ENCODE measurements at regions not wholly inside any gene's neighbourhood (a gene's known extent, or its start where the extent isn't known, plus 50 kb on each side); places are given as distances from the start of the nearest gene placed in this dataset.

- TF ChIP-seq, protein P1, sequence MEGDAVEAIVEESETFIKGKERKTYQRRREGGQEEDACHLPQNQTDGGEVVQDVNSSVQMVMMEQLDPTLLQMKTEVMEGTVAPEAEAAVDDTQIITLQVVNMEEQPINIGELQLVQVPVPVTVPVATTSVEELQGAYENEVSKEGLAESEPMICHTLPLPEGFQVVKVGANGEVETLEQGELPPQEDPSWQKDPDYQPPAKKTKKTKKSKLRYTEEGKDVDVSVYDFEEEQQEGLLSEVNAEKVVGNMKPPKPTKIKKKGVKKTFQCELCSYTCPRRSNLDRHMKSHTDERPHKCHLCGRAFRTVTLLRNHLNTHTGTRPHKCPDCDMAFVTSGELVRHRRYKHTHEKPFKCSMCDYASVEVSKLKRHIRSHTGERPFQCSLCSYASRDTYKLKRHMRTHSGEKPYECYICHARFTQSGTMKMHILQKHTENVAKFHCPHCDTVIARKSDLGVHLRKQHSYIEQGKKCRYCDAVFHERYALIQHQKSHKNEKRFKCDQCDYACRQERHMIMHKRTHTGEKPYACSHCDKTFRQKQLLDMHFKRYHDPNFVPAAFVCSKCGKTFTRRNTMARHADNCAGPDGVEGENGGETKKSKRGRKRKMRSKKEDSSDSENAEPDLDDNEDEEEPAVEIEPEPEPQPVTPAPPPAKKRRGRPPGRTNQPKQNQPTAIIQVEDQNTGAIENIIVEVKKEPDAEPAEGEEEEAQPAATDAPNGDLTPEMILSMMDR (IDR thresholded peaks at IDR 0.05; ENCODE audit: low read depth, low read length, missing control alignments), result no peak
- in situ Hi-C loops (cut with HindIII; ENCODE audit: low sequenced_read_pairs), result no loop called here
- no peak overlapping the region for H3K4me3 ChIP-seq (ENCODE audit: low read depth, low read length)
- no peak for DNase-seq (ENCODE audit: low read depth)
Measured at GRCh38 chr4:43512253-43512652, 619.7 kb downstream of the GRXCR1 start.

DNA sequence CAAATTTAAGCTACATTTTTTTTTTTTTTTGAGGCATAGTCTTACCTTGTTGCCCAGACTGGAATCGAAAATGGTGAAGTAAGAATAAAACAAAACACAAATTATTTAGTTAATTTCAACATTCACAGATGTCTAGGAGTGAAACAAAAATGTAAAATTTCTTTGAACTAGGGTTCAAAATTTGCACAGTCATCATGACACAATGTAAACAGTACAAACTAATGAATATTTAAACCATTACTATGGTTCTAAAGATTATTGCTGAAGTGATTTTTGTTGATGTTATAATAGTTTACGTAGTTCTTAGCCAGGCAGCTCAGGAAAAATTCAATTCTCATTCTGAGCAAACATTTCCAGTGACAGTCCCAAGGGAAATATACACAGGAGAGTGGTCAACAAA is 633.1 kb downstream of the GRXCR1 start:
- in situ Hi-C loops (cut with HindIII; ENCODE audit: low sequenced_read_pairs), result no loop called here
- H3K4me3 ChIP-seq (ENCODE audit: low read depth, low read length), result no peak overlapping the region
- DNase-seq (ENCODE audit: low read depth), result no peak
- TF ChIP-seq, protein P1 (IDR thresholded peaks at IDR 0.05; ENCODE audit: low read depth, low read length, missing control alignments), result no peak

- in situ Hi-C loops (cut with HindIII; ENCODE audit: low sequenced_read_pairs), result no loop called here
- DNase-seq (ENCODE audit: low read depth), result no peak
- no peak overlapping the region for H3K4me3 ChIP-seq (ENCODE audit: low read depth, low read length)
- TF ChIP-seq, protein P1 (IDR thresholded peaks at IDR 0.05; ENCODE audit: low read depth, low read length, missing control alignments), result no peak
Measured at GRCh38 chr4:43547561-43547960, 655.0 kb downstream of the GRXCR1 start.

DNA sequence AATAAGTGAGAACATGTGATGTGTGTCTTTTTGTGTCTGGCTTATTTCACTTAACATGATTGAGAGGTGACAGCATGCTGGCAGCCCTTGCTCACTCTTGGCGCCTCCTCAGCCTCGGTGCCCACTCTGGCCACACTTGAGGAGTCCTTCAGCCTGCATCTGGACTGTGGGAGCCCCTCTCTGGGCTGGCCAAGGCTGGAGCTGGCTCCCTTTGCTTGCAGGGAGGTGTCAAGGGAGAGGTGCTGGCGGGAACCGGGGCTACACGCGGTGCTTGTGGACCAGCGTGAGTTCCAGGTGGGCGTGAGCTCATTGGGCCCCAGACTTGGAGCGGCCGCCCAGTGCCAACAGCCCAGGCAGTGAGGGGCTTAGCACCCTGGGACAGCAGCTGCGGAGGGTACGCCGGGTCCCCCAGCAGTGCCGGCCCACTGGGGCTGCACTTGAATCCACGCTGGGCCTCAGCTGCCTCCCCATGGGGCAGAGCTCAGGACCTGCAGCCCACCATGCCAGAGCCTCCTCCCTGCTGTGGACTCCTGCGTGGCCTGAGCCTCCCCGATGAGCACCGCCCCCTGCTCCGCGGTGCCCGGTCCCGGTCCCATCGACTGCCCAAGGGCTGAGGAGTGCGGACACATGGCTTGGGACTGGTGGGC is 658.6 kb downstream of the GRXCR1 start:
- DNase-seq (ENCODE audit: low read depth), result no peak
- TF ChIP-seq, protein P1 (IDR thresholded peaks at IDR 0.05; ENCODE audit: low read depth, low read length, missing control alignments), result no peak
- in situ Hi-C loops (cut with HindIII; ENCODE audit: low sequenced_read_pairs), result no loop called here
- H3K4me3 ChIP-seq (ENCODE audit: low read depth, low read length), result no peak overlapping the region

DNA sequence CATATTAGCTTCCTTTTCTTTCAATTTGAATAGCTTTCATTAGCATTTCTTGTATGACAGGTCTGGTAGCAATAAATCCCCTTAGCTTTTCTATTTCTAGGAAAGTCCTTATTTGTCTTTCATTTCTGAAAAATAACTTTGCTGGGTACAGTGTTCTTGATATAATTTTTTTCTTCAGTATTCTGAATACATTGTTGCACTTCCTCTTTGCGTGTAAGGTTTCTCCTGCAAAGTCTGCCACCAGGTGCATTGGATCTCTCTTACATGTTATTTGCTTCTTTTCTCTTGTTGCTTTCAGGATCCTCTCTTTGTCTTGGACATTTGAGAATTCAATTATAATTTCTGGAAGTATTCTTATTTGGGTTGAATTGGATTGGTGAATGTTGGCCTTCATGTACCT is 663.7 kb downstream of the GRXCR1 start:
- TF ChIP-seq, protein P1 (IDR thresholded peaks at IDR 0.05; ENCODE audit: low read depth, low read length, missing control alignments), result no peak
- DNase-seq (ENCODE audit: low read depth), result no peak
- in situ Hi-C loops (cut with HindIII; ENCODE audit: low sequenced_read_pairs), result no loop called here
- no peak overlapping the region for H3K4me3 ChIP-seq (ENCODE audit: low read depth, low read length)

DNA sequence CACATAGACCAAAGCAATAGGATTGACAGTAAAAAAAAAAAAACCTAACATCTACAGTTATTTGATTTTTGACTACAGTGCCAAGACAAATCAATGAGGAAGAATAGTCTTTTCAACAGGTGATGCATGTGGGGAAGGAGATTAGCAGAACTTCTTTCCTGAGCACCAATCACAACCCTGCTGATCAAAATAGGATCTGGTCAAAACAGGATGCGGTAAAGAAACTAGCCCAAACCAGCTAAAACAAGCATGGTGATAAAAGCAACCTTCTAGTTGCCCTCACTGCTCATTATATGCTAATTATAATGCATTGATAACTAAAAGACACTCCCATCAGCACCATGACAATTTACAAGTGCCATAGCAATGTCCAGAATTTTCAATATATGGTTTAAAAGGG is 667.5 kb downstream of the GRXCR1 start:
- no peak for DNase-seq (ENCODE audit: low read depth)
- TF ChIP-seq, protein P1 (IDR thresholded peaks at IDR 0.05; ENCODE audit: low read depth, low read length, missing control alignments), result no peak
- H3K4me3 ChIP-seq (ENCODE audit: low read depth, low read length), result no peak overlapping the region
- in situ Hi-C loops (cut with HindIII; ENCODE audit: low sequenced_read_pairs), result no loop called here
